HG03159 (cell line): ENCODE measurements at regions not wholly inside any gene's neighbourhood (a gene's known extent, or its start where the extent isn't known, plus 50 kb on each side); places are given as distances from the start of the nearest gene placed in this dataset.

Experiments
- ATAC-seq: cut with Tn5 transposase; IDR thresholded peaks from one replicate; pipeline ENCODE4 v1.9.1; 2021; ENCODE audit warnings: mild to moderate bottlenecking, moderate library complexity; ENCODE audit not compliant: unreplicated experiment

DNA sequence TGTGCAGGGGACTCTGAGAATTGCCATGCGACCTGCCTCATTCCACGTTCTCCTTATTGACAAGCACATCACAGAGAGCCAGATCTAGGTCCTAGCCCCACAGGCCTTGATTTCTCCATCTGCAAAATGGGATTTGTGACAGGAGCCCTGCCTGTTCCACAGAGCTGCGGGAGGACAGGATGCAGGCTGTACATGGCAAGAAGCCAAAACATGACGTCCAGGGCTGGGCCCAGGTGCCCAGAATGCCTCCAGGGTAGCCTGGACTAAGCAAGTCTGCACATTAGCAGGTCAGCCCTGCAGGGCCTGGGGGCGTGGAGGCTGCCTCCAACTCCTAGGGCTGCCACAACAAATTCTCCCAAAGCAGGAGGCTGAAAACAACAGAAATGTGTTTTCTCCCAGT, 235.7 kb upstream of the SDK2 start:
- ATAC-seq, result no peak

DNA sequence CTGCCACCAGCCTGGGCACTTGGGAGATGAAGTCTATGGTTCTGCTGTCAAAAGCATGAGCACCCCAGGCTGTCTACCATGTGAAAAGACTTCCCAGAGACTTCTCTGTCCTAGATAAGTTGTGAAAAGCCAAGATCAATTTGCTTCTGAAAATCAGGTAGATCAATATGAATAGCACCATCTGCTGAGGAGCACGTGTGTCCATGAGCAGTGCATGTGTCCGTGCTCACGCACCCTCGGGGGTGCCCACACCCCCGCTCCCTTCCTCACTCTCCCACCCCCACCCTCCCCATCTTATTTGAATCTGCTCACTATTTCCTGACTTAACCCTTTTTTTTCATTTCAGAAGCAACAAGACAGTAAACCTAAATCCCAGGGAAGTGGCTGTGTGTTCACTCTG, 238.3 kb upstream of the SDK2 start:
- no peak for ATAC-seq

DNA sequence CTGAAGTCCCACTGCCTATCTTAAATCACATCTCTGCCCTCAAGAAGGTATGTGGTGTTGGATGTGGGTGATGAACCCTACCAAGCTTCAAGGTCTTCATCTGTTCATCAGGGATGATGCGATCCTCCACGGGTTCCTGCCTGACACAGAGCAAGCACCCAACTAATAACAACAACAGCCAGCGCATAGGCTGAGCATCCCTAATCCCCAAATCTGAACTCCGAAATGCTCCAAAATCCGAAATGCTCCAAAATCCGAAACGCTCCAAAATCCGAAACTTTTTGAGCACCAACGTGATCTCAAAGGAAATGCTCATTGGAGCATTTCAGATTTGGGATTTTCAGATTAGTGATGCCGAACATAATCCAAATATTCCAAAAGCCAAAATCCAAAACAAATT, 238.9 kb upstream of the SDK2 start:
- ATAC-seq, result no peak

DNA sequence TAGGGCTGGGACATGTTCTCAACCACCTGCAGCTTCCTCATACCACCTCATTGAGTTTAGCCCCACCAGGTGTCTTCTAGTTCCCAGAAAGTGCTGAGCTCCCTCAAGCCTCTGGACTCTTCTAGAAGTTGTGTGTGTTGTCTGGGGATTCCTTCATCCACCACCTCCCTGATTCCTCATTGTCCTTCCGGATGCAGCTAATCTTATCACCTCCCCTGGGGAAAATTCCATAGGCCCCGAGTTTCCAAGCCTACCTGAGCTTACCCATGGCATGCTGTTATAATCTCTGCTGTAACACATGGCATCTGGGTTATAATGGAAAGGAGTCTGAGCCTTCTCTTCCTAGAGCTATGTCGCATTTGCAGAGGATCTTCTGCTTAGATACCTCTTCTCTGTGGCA, 243.5 kb upstream of the SDK2 start:
- ATAC-seq, result no peak

DNA sequence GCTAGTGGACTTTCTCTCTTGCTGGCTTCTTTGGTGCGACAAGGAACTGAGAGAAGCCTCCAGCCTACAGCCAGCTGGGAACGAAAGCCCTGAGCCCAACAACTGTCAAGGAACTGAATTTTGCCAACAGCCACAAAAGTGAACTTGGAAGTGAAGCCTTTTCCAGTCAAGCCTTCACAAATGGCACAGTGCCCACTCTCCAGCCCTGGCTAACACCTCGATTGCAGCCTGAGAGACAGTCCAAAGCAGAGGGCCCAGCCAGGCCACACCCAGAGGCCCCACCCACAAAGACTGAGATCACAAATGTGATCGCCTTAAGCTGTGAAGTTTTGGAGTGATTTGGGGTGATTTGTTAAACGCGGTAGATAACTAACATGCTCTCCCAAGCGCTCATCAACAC, 244.6 kb upstream of the SDK2 start:
- no peak for ATAC-seq

DNA sequence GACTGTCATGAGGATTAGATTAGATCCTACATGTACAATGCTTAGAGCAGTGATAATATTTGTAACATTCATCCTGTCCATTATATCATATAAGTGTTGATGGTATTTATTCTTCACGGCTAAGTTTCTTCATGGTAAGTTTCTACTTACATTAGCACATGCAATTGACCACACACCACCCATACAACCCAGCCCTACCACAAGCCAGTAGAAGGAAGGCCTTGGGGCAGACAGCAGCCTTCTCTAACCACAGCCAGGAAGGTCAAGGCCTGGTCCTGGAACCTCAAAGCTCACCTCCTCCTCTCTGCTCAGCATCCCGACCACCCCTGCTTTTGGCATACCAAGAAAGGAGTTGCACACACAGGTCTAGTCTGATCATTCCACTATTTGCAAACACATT, 245.2 kb upstream of the SDK2 start:
- no peak for ATAC-seq

DNA sequence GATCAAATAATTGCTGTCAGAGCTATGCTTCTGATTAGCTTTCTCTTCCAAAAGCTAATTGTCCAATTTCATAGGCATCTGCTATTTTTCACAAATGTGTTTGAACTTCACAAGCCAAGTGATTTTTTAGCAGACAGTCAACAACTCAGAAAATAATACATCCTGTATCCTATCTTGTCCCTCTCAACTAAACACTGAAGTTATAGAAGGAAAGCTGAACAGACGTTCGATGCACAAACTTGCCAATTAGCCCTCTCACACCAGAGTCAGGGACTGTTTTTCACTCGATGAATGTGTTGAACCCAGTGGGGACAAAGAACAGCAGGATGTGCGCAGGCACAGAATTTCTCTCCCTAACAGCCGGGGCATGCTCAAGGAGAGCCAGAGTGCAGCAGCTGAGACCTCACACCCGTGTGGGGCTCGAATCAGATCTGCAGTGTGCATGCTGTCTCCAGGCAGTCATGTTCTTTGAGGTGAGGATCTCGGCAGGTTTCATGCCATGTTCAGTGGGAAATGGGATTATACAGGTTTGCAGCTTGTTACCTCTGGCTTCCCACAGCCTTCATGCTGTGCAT, 246.7 kb upstream of the SDK2 start:
- ATAC-seq, result no peak

DNA sequence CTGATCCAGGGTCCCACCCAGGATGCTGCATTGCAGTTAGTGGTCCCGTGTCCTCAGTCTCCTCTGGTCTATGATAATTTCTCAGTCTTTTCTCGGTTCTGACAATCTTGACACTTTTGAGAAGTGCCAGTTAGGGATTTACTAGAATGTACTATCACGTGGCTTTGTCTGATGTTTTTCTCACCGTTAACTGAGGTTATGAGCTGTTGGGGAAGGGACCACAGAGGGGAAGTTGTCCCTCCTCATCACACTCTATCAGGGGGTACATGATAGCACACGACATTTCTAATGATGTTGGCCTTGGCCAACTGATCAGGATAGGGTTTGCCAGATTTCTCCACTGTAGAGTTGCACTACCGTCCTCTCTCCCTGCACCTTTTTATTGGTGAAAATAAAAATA, 250.9 kb upstream of the SDK2 start:
- no peak for ATAC-seq

DNA sequence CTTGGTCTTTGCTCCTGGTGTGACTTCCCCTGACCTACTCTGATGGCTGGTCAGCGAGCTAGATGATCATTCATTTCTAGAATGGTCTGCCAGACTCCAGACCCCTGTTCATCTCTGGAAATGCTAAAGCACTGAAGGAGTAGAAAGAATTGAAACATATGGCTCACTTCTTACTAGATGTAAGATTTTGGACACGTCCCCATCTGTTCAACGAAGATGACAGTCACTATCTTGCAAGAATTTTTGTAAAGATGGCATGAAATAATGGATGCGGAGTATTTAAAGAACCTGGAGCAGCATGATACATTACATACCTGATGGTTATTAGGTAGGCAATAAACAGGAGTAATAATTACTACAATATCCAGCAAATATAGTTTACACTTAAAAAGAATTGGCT, 252.7 kb upstream of the SDK2 start:
- no peak for ATAC-seq

DNA sequence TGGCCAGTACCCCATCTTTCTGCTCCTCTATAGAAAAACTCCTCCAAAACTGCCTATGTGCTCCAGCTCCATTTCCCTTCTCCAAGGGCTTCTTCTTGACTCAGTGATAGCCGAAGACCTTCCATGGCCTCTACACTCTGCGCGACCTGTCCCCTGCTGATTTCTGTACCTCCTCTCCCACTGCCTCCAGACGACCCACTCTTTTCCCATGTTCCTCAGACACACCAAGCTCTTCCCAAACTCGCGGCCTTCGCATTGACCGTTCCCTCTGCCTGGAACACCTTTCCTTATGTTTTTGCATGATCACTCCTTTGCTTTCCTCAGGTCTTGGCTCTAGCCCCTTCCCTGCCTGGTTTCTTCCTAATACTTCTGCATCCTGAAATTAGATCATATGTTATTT, 255.6 kb upstream of the SDK2 start:
- ATAC-seq, result no peak

DNA sequence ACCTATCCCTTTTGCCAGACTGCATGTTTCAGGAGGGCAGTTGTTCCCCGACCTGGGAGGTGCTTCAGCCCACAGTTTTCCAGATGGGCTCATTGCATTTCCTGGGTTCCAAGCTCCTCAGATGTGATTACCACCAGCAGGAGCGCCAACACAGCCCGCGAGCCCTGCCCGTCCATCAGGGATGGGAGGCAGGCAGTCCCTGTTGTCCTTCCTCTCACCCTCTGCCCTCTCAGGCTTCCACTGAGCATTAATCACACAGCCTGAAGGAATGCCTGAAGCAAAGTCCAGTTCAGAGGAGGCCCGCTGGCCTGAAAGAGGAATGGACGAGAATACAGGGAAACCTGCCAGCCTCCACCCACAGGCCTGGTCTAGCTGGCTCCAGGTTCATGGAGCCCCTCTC, 256.3 kb upstream of the SDK2 start:
- ATAC-seq, result no peak

DNA sequence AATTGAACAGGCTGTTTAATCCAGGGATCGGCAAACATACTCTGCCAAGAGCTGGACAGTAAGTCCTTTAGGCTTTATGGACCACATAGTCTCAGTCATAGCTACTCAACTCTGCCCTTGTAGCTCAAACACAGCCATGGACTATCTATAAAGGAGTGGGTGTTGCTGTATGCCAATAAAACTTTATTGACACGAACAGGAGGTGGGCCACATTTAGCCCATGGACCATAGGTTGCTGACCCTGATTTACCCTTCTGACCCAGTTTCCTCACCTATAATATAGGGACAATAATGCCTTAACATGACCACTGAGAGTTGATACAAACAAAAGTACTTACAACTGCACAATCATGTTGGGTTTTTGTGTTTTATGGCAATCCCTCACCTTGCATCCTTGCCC, 257.0 kb upstream of the SDK2 start:
- ATAC-seq, result no peak

DNA sequence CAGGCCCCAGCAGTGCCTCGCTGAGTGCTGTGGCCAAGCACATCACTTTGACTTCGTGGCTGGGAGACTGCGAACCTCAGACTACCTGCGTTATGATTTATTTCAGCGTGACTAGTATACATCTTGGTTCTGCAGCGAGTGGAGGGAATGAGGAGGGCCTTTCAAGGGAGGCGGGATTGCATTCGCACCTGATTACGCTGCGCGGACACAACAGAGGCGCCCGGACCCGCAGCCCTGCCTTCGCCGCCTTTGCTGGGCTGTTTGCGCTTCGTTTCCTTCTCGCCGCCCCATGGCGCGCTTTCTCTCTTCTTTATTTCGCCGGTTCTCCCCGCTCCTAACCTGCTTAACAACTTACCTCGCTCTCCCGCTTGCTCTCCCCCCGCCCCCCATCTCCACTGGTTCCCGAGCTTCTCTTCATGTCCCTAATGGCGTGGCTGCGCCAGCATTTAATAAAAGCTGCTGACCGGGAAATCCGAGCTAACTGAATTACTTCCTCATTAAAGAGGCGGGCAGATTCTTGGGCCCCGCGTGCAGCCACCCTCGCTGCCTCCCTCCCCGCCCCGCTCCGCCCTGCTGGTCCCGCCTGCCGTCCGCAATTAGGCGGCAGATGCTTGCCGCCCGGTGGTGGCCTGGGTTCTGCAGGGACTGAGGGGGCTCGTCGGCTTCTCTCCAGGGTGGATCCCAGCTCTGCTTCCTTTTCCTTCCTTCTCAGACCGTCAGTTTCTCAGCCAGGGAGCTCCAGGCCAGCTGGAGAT, 257.6 kb upstream of the SDK2 start:
- ATAC-seq, result no peak

DNA sequence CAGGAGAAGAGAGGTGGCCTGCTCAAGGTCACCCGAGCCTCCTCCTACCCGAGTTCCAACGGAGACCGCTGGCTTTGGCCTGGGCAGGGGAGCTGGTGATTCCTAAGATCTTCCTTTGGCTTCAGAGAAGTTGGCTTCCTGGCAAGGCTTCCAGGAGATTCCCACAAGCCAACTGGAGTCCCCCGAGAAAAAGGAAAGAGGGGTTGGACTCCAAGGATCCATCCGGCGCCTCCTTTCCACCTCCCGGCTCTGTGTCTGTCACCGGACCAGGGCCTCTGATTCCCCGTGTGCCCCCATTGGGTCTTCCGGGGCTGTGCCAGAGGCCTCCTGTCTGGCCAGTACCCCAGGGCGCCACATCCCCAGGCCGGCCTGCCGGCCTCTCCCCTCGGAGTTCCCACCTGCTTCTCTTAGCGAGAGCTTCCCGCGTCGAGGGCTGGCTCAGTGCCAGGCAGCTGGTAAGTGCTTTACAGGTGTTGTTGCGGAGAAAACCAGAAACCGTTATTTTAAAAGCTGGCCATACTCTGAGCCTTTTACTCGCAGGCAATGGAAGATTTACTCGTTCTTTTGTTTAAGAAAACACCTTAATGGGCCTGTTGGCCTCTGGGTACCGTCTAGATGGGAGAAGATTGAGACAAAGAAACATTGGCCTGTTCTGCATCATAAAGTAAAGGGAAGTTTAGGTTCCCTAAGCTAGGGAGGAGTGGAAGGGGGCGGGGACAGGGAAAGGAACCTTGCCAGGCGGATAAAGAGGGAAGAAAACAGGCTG, 258.4 kb upstream of the SDK2 start:
- no peak for ATAC-seq

DNA sequence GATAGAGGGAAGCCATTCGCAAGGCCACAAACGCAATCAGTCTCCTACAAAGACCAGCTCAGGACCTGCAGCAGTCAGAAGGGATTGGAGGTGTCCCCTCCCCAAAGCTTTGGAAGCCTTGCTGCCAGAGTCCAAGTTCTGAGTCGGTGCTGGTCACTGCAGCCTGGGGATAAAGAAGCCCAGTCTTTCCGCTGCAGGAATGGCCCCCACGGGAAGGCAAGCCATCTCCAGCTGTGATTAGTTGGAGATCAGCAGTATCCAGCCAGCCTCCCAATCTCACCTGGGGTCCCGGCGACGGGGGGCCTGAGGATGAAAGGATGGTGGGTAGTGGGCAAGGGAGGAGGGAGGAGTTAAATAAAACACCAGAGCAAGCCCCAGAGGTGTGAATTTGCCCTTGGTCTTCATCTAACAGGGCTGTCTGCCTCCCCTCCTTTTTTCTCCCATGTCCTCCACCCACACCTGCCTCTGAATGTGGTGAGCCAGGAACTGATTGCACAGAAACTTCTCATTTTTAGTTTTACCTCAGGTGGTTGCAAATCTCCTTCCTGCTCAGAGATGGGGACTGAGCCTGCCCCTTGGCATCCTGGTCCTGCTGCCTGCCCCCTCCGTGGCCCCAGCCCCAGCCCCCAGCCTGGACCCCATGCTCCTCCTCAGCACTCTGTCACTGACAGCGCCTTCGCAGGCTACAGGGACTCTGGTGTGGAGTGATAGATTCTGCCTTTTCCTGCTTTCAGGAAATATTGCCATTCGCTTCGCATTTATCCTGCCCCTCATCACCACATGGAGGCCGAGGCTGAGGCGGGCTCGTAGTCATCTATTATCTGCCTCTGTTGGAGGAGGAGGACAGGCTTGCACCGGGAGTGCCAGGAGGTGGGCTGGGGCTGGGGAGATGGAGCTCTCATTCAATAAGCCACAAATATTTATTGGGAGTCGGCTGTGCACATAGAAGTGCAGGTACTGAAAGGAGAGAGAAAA, 262.9 kb upstream of the SDK2 start:
- no peak for ATAC-seq

DNA sequence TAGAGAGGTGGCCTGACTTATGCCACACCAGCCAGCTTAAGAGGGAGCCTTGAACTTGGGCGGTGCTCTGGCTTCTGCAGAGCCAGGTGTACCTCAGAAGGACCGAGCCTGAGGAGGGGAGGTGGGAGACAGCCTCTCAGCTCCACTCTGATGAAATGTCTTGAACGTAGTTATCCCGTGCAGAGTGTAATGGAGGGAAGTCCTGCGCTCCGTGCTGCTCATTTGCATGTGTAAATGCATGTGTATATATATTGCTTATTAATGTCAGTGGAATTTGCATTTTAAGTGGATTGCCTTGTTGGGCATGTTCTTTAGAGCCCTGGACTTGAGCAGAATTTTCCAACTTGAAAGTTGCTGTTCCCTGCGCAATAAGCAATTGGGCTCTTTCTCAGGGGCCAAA, 264.9 kb upstream of the SDK2 start:
- ATAC-seq, result no peak

DNA sequence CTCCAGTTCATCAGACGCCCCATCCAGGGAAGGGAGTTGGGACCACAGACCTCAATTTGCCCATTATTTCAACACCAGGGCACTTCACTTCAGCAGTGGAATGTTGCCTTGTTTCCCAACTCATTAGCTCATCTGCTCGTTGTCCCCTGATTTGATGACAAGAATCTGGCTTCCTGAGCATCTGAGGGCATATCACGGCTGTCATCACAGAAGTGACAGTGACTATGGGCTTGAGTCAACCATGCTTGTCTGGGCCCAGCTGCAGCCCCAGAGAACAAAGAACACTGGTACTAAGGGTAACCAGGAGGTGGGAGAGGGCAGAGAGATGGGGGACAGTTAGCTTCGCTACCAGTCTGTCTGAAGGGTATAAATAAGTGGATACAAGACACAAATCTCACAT, 266.0 kb upstream of the SDK2 start:
- no peak for ATAC-seq

DNA sequence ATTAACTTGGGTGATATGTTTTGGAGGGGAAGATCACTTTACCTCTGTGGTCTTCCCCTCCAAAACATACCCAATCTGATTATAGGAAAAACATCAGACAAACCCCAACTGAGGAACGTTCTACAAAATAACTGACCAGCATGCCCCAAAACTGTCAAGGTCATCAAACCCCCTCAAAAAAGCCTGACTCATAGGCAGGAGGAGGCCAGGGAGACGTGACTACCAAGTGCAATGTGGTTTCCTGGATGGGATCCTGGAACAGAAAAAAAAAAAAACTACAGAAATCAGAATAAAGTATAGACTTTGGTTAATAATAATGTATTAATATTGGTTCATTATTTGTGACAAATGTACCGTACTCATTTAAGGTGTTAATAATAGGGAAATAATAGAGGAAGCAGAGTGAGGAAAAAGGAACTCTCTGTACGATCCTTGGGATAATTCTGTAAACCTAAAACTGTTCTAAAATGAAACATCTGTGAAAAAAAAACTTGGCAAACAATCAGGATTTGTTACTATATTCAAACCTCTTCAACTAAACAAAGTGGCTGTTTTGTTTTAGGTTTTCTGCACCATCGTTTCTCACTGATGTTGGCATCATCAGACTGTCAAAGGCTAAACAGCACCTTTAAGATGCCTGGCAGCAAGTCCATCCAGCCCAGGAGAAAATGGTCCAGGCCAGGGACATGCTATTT, 266.7 kb upstream of the SDK2 start:
- ATAC-seq, result no peak

DNA sequence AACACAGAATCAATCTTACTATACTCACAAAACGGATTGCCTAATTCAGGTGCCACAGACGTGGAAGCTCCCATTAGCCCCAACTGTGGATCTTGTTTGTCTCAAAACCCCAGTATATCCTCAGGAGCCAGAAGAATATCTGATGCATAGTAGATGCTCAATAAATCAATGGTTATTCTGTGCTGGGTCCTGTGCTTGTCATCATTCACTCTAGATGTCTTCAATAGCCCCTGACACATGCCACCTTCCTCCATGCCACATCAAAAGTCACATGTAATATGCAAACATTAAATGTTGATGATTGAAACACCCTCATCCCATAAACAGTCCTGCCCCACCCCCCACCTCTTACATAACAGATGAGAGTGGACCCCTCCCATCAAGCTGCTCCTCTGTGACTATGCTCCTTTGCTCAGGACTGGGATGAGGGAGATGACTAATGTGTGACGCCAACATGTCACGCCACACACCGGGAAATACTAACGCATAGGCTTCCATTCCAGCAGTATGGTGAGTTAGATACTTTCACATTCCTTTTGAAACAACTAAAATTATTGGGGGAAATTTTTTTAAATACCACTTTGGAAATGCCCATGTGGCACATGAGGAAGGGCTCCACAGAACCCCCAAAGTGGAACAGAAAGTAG, 267.6 kb upstream of the SDK2 start:
- no peak for ATAC-seq

DNA sequence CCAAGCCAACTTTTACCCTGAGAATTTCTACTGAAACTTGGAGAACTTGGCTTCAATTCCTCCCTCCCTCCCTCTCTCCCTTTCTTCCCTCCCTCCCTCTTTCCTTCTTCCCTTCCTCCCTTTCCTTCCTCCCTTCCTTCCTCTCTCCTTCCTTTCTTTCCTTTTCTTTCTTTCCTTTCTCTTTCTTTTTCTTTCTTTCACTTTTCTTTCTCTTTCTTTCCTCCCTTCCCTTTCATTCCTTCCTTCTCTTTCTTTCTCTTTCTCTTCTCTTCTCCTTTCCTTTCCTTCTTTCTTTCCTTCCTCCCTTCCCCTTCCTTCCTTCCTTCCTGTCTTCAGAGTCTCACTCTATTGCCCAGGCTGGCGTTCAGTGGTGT, 268.1 kb upstream of the SDK2 start:
- ATAC-seq, result no peak
